ENCODE measurements at regions not wholly inside any gene's neighbourhood (a gene's known extent, or its start where the extent isn't known, plus 50 kb on each side); places are given as distances from the start of the nearest gene placed in this dataset.

DNA sequence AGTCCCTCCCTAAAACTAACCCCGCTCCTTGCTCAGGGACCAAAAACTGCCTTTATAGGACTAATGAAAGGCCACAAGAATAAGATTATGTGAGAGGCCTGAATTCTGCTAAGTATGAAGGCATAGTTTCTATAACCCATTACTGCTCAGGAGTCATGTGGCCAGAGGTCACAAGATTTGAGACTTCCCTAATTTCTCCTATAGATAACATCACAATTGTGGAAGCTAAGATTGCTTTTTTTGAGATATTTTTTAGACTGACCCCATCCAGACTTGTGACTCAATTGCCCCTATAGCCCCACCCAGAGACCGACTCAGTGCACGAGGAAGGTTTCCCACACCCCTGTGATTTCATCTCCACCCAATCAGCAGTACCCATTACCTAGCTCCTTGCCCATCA, 504.1 kb upstream of the GOT2 start:
- H3K36me3 Mint-ChIP-seq (ENCODE audit: low read depth) = no peaks in the 10 kb centered on the region
- no peaks in the 10 kb centered on the region for H3K27me3 Mint-ChIP-seq
- H3K4me1 Mint-ChIP-seq = no peaks in the 10 kb centered on the region
- H3K9me3 ChIP-seq (ENCODE audit: control insufficient read depth, low read length, poor library complexity, severe bottlenecking) = no peaks in the 10 kb centered on the region
- no peak overlapping the region for H3K4me3 Mint-ChIP-seq
- DNase-seq = no peak
- H3K27ac Mint-ChIP-seq = no peak overlapping the region
- no peak for ATAC-seq

GRCh38 chr16:59236804-59237458, 502.8 kb upstream of the GOT2 start:
- H3K9me3 ChIP-seq (ENCODE audit: control insufficient read depth, low read length, poor library complexity, severe bottlenecking) = no peaks in the 10 kb centered on the region
- H3K4me3 Mint-ChIP-seq = no peak overlapping the region
- no peaks in the 10 kb centered on the region for H3K27me3 Mint-ChIP-seq
- no peak overlapping the region for H3K27ac Mint-ChIP-seq
- ATAC-seq (no peak), DNase-seq (no peak)
- no peaks in the 10 kb centered on the region for H3K36me3 Mint-ChIP-seq (ENCODE audit: low read depth)
- H3K4me1 Mint-ChIP-seq = no peaks in the 10 kb centered on the region

DNA sequence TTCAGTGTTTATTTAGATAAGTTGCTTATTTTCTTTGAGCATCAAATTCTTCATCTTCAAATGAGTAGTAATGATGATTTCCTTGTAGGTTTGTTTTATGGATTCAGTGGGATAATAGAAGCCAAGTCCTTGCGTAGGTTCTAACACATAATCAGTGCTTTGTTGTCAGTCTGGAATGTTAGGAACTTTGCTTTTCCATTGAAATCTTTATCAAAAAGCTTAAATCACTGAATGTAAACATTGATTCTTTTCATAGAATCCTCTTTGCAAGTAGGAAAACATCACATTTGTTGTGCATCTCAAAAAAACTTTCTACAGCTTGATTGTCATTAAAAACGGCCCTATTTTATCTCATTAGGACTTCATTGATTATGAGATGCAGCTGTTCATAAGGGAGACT, 490.3 kb upstream of the GOT2 start:
- no peak overlapping the region for H3K4me3 Mint-ChIP-seq
- no peak for ATAC-seq
- H3K36me3 Mint-ChIP-seq (ENCODE audit: low read depth) = no peaks in the 10 kb centered on the region
- DNase-seq = no peak
- H3K27ac Mint-ChIP-seq = no peak overlapping the region
- H3K4me1 Mint-ChIP-seq = no peaks in the 10 kb centered on the region
- H3K9me3 ChIP-seq (ENCODE audit: control insufficient read depth, low read length, poor library complexity, severe bottlenecking) = no peaks in the 10 kb centered on the region
- no peaks in the 10 kb centered on the region for H3K27me3 Mint-ChIP-seq

DNA sequence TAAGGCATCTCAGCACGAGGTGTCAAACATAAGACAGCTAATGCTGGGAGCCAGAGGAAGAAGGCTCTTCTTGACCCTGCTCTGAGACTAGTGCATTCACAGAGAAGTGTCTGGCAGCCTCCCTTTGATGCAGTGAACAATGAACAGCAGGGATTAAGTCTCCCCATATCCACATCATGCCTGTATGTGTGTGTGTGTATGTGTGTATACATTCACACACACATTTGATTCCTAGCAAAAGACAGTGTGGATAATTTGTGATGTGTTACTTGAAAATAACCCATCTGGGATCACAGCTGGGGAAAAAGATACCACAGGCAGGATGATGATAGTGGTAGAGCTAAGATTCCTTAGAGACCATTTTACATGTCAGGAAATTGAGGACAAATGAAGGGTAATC, 485.9 kb upstream of the GOT2 start:
- ATAC-seq (no peak), DNase-seq (no peak)
- no peaks in the 10 kb centered on the region for H3K36me3 Mint-ChIP-seq (ENCODE audit: low read depth)
- no peaks in the 10 kb centered on the region for H3K9me3 ChIP-seq (ENCODE audit: control insufficient read depth, low read length, poor library complexity, severe bottlenecking)
- no peak overlapping the region for H3K4me3 Mint-ChIP-seq
- H3K4me1 Mint-ChIP-seq = no peaks in the 10 kb centered on the region
- no peak overlapping the region for H3K27ac Mint-ChIP-seq
- H3K27me3 Mint-ChIP-seq = no peaks in the 10 kb centered on the region

GRCh38 chr16:59216291-59216690, 482.2 kb upstream of the GOT2 start:
- no peaks in the 10 kb centered on the region for H3K9me3 ChIP-seq (ENCODE audit: control insufficient read depth, low read length, poor library complexity, severe bottlenecking)
- no peak for ATAC-seq
- no peaks in the 10 kb centered on the region for H3K4me1 Mint-ChIP-seq
- H3K36me3 Mint-ChIP-seq (ENCODE audit: low read depth) = no peaks in the 10 kb centered on the region
- no peak for DNase-seq
- H3K27ac Mint-ChIP-seq = no peak overlapping the region
- H3K4me3 Mint-ChIP-seq = no peak overlapping the region
- H3K27me3 Mint-ChIP-seq = no peaks in the 10 kb centered on the region

GRCh38 chr16:59214455-59214854, 480.3 kb upstream of the GOT2 start:
- Mint-ChIP-seq H3K4me3 (no peak overlapping the region), H3K4me1 (no peaks in the 10 kb centered on the region), H3K36me3 (ENCODE audit: low read depth) (no peaks in the 10 kb centered on the region), H3K27me3 (no peaks in the 10 kb centered on the region), H3K27ac (no peak overlapping the region)
- no peaks in the 10 kb centered on the region for H3K9me3 ChIP-seq (ENCODE audit: control insufficient read depth, low read length, poor library complexity, severe bottlenecking)
- DNase-seq (no peak), ATAC-seq (no peak)

GRCh38 chr16:59213952-59214351, 479.8 kb upstream of the GOT2 start:
- no peak overlapping the region for H3K4me3 Mint-ChIP-seq
- no peaks in the 10 kb centered on the region for H3K9me3 ChIP-seq (ENCODE audit: control insufficient read depth, low read length, poor library complexity, severe bottlenecking)
- ATAC-seq (no peak), DNase-seq (no peak)
- no peaks in the 10 kb centered on the region for H3K36me3 Mint-ChIP-seq (ENCODE audit: low read depth)
- H3K27ac Mint-ChIP-seq = no peak overlapping the region
- no peaks in the 10 kb centered on the region for H3K4me1 Mint-ChIP-seq
- H3K27me3 Mint-ChIP-seq = no peaks in the 10 kb centered on the region

DNA sequence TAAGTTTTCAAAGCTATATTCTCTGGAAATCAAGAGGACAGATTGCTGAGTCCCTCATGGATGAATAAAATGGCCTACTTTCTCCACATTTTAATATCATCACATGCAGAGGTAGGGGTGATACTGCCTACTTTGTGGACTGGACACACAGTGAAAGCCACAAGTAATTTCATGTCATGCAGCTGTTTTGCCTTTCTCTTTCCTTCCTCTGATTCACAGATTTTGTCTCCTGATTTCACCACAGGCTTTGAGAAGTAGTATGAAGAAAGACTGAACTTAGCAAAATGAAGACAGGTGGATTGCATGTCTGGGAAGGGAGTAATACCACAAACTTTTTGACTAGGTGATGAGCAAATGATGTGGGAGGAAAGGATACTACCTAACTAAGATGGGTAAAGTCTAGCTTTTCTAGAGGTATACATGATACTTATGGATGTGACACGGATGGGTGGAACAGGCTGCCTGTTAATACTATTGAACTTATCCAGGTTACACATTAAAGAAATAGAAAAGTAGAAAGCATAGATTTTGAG, 478.4 kb upstream of the GOT2 start:
- ATAC-seq = no peak
- H3K27ac Mint-ChIP-seq = no peak overlapping the region

GRCh38 chr16:59210955-59211541, 476.9 kb upstream of the GOT2 start:
- Mint-ChIP-seq H3K27me3 (no peaks in the 10 kb centered on the region), H3K27ac (no peak overlapping the region), H3K4me3 (no peak overlapping the region), H3K36me3 (ENCODE audit: low read depth) (no peaks in the 10 kb centered on the region), H3K4me1 (no peaks in the 10 kb centered on the region)
- no peak for ATAC-seq
- no peak for DNase-seq
- no peaks in the 10 kb centered on the region for H3K9me3 ChIP-seq (ENCODE audit: control insufficient read depth, low read length, poor library complexity, severe bottlenecking)

More for the DNA sequence above, 478.4 kb upstream of the GOT2 start:
- H3K27me3 Mint-ChIP-seq = no peaks in the 10 kb centered on the region
- H3K9me3 ChIP-seq (ENCODE audit: control insufficient read depth, low read length, poor library complexity, severe bottlenecking) = no peaks in the 10 kb centered on the region
- no peaks in the 10 kb centered on the region for H3K36me3 Mint-ChIP-seq (ENCODE audit: low read depth)
- no peak overlapping the region for H3K4me3 Mint-ChIP-seq
- no peaks in the 10 kb centered on the region for H3K4me1 Mint-ChIP-seq
- no peak for DNase-seq

GRCh38 chr16:59205403-59205802, 471.3 kb upstream of the GOT2 start:
- DNase-seq (no peak), ATAC-seq (no peak)
- no peak overlapping the region for H3K4me3 Mint-ChIP-seq
- no peaks in the 10 kb centered on the region for H3K36me3 Mint-ChIP-seq (ENCODE audit: low read depth)
- no peaks in the 10 kb centered on the region for H3K4me1 Mint-ChIP-seq
- no peak overlapping the region for H3K27ac Mint-ChIP-seq
- H3K9me3 ChIP-seq (ENCODE audit: control insufficient read depth, low read length, poor library complexity, severe bottlenecking) = no peaks in the 10 kb centered on the region
- no peaks in the 10 kb centered on the region for H3K27me3 Mint-ChIP-seq

DNA sequence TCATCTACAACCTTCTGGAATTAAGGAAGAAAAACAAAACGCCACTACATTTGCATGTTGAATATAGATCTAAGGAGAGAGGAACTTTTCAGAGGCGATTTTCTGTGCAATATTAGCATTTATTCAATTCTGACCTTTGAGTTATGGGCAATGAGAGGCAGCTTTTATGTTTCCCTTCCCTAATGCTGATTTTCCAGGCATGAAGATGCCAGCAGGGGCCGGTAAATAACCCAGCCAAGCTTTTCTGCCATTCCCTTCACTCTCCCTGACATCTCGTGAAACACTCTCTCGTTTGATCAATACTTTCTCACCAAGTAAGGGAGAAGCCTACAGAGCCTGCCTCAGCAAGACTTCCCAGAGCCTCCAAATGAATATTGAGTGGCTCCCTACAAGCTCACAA, 470.5 kb upstream of the GOT2 start:
- no peaks in the 10 kb centered on the region for H3K27me3 Mint-ChIP-seq
- no peaks in the 10 kb centered on the region for H3K4me1 Mint-ChIP-seq
- no peak overlapping the region for H3K4me3 Mint-ChIP-seq
- H3K27ac Mint-ChIP-seq = no peak overlapping the region
- no peaks in the 10 kb centered on the region for H3K36me3 Mint-ChIP-seq (ENCODE audit: low read depth)
- no peaks in the 10 kb centered on the region for H3K9me3 ChIP-seq (ENCODE audit: control insufficient read depth, low read length, poor library complexity, severe bottlenecking)
- DNase-seq (no peak), ATAC-seq (no peak)

DNA sequence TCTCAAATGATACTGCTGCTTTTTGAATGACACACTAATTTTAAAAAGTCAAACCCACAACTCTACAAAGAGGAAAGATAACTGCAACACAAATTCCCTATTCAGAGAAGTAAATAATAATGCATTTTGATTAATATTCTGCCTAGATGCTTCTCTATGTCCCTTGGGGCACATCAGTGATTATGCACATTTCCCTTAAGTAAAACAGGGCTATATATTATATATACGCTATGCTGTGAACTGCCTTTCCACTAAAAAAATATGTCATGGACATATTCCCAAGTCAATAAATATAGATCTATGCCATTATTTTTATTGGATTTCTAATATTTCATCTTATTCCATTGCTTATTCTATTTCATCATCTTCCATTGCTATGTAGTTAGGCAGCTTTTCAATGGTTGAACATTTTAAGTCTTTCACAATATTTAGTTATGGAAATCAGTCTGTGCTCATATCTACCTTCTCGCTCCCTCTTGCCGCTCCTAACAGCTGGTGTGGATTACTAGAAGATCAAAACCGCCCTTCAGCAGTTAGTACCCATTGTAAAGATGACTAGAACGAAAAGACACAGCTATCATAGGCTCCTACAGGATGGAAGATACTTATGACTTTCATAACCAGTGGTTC, 468.2 kb upstream of the GOT2 start:
- H3K9me3 ChIP-seq (ENCODE audit: control insufficient read depth, low read length, poor library complexity, severe bottlenecking) = no peaks in the 10 kb centered on the region
- Mint-ChIP-seq H3K4me1 (no peaks in the 10 kb centered on the region), H3K27me3 (no peaks in the 10 kb centered on the region), H3K36me3 (ENCODE audit: low read depth) (no peaks in the 10 kb centered on the region), H3K27ac (no peak overlapping the region), H3K4me3 (no peak overlapping the region)
- DNase-seq = no peak
- ATAC-seq = no peak

DNA sequence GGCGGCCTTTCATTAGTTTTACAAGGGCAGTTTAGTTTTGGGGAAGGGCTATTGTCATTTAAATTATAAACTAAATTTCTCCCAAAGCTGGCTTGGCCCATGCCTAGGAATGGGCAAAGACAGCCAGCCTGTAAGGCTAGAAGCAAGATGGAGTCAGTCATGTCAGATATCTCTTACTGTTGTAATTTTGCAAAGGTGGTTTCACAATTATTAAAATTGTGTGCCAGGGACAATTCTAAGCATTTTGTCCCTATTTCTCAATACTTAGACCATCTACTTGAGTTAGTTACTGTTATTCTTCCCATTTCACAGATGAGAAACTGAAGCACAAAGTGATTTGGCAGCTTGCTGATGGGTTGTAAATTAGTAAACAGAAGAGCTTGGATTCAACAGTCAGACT, 467.7 kb upstream of the GOT2 start:
- Mint-ChIP-seq H3K4me3 (no peak overlapping the region), H3K27ac (no peak overlapping the region), H3K27me3 (no peaks in the 10 kb centered on the region), H3K4me1 (no peaks in the 10 kb centered on the region), H3K36me3 (ENCODE audit: low read depth) (no peaks in the 10 kb centered on the region)
- DNase-seq = no peak
- H3K9me3 ChIP-seq (ENCODE audit: control insufficient read depth, low read length, poor library complexity, severe bottlenecking) = no peaks in the 10 kb centered on the region
- no peak for ATAC-seq

DNA sequence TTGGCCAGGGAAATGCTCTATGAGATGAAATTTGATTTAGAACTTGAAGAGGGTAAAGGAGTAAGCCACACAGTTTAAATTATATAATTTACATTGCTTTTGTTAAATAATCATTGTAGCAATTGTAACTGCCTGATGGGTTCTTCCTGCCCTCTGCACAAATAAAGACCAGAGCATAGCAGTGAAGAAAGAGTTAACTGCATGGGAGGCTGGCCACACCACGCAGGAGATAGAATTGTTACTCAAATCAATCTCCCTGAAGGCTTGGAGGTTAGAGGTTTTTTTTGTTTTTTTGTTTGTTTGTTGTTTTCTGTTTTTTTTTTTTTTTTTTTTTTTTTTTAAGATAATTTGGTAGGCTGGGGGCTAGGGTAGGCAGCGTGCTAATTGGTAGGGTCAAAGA, 467.0 kb upstream of the GOT2 start:
- ATAC-seq (no peak), DNase-seq (no peak)
- Mint-ChIP-seq H3K4me3 (no peak overlapping the region), H3K4me1 (no peaks in the 10 kb centered on the region), H3K27ac (no peak overlapping the region), H3K36me3 (ENCODE audit: low read depth) (no peaks in the 10 kb centered on the region), H3K27me3 (no peaks in the 10 kb centered on the region)
- no peaks in the 10 kb centered on the region for H3K9me3 ChIP-seq (ENCODE audit: control insufficient read depth, low read length, poor library complexity, severe bottlenecking)

Data from T-helper 17 cell (primary cell).